ENCODE measurements at regions not wholly inside any gene's neighbourhood (a gene's known extent, or its start where the extent isn't known, plus 50 kb on each side); places are given as distances from the start of the nearest gene placed in this dataset.

GRCh38 chr5:89086390-89087086, 203.6 kb upstream of the MEF2C start:
- TF ChIP-seq TAF1 (IDR thresholded peaks at IDR 0.05; ENCODE audit: borderline replicate concordance, low read depth, low read length) (no peak), POLR2A (IDR thresholded peaks at IDR 0.05; ENCODE audit: low read depth, low read length) (no peak), POLR2AphosphoS5 (IDR thresholded peaks at IDR 0.05; ENCODE audit: low read depth, low read length) (no peak)

All from GM12892 (cell line).